HG02610 (cell line): ENCODE measurements at regions not wholly inside any gene's neighbourhood (a gene's known extent, or its start where the extent isn't known, plus 50 kb on each side); places are given as distances from the start of the nearest gene placed in this dataset.
"Not testable (repeated sequence)": the region's sequence is repeated elsewhere in the genome, so short reads cannot be mapped to it uniquely, and the experiment has no call there.

Source experiments
- ATAC-seq: cut with Tn5 transposase; IDR thresholded peaks from one replicate; pipeline ENCODE4 v1.9.1; 2021; ENCODE audit warnings: mild to moderate bottlenecking, moderate library complexity; ENCODE audit not compliant: unreplicated experiment

GRCh38 chr18:28512357-28512756, 335.4 kb upstream of the CDH2 start:
- ATAC-seq = peak; percentile 80

DNA sequence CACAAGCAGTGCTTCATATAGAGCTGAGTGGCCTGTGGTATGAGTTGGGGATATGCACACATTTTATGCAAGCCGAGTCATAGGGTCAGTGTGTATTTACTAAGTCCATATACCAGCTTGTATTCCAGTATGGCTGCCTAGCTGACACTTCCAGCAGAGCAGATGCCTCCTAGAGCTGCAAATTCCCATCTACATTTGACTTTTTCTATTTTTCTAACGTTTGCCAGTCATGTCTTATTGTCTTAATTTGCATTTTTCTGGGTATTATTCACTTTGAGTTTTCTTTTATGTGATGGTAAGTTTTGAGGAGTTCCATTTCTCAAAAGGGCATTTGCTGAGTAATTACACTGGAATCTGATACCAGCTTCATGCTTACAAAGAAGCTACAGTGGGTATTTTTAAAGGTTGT, 334.5 kb upstream of the CDH2 start:
- ATAC-seq = no peak

DNA sequence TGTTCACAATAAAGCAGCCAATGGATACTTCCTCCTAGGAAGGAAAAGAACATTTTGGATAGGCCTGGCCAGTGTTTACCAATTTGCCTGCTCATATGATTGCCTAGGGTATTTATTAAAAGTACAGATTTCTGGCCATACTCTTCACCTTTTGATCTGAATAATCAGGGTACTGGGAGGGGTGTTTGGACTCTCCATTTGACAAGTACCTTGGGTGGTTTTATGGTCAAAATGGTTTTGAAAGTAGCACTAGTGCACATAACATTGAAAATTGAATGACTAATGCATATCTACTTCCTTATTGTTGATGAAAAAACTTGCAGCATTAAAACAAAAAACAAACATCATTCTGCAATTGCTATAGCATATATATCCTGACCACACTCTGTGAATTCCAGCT, 333.3 kb upstream of the CDH2 start:
- peak; percentile 58 for ATAC-seq

GRCh38 chr18:28504066-28504465, 327.1 kb upstream of the CDH2 start:
- no peak for ATAC-seq

- no peak for ATAC-seq
These were observed 317.2 kb upstream of the CDH2 start for GRCh38 chr18:28494151-28494550.

GRCh38 chr18:28485918-28486317, 309.0 kb upstream of the CDH2 start:
- ATAC-seq = peak; percentile 90

DNA sequence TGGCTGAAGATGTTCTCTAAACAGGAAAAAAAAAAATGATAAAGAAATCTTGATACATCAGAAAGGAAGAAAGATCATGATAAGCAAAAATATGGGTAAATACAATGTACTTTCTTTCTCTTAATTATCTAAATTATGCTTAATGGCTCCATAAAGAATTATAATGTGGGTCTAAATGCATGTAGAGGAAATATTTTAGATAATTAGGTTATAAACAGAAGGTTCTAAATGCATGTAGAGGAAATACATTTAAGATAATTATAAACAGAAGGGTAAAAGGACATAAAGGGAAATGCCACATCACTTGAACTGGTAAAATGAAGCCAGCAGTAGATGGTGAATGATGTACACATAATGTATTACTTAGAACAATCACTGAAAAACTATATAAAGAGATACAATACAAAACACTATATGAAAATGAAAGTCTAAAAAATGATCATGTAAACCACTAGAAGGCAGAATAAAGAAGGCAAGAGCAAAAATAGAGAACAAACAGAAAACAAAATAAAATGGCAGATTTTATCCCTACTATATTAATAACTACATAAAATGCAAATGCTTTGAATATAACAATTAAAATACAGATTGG, 308.4 kb upstream of the CDH2 start:
- ATAC-seq = peak; percentile 14

GRCh38 chr18:28478531-28478930, 301.6 kb upstream of the CDH2 start:
- no peak for ATAC-seq

DNA sequence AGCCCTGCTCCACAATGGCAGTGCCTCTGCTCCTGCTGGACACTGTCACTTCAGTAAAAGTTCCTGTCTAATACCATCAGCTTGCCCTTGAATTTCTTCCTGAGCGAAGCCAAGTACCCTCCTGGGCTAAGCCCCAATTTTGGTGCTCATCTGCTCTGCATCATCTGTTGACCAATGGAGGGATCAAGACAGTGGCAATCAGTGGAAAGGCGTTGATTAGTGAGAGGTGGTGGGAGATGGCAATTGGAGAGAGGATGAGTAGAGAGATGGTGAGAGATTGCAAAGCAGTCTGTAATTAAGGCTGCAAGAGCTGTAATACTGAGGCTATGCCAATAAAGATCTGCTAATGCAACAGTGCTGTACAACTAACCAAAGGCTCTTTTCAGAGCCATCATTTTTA, 299.4 kb upstream of the CDH2 start:
- ATAC-seq = no peak

DNA sequence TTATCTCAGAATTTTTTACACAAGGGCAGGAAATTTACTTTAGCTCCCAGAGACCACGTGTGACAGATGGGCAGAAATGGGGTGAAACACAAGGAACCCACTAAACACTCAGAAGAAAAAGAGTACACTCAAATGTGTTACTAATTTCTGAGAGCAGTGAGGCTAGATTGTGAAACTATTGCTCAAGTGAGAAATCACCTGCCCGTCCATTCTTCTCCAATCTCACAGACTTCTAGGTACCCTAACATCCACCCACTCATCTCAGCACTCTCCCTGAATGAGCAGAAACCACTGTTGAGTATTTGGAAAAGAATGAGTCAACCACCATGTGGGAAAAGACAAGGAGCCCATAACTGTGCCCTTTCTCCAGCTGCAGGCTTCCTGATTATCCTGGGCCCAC, 293.0 kb upstream of the CDH2 start:
- peak; percentile 92 for ATAC-seq

DNA sequence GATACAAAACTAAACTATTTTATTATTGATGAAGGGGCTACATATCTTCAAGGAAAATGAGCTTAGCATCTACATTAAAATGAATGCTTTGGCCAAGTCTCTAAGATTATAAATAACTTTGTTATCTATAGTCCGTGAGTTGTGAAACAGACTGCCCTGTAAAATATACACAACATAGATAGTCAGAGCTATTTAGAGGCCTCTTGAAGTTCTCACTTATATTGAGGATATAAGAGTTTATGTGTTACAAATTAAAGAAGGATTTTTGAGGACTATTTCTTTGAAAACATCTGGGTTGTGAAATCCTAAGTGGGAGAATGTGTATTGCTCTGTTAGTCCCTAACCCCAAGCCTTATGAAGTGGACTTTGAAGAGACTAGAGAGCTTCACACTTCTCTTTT, 292.0 kb upstream of the CDH2 start:
- no peak for ATAC-seq

GRCh38 chr18:28466204-28466603, 289.3 kb upstream of the CDH2 start:
- ATAC-seq = no peak

DNA sequence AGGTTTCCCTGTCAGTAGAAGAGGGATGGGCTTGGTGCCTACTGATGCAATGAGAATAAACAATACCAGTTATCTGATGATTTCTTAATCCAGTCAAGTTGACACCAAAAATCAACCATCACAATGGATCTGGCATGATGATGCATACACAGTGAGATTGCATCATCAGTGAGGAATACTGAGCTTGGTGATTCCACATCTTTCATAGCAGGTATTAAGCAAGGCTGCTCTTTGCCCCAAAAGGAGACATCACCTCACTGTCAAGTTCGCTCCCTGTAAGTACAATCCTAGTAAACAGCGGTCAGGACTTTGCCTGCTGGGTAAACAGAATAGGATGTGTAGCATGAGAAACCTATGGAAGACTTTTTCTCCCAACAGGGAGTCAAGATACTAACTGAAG, 282.7 kb upstream of the CDH2 start:
- ATAC-seq = no peak

DNA sequence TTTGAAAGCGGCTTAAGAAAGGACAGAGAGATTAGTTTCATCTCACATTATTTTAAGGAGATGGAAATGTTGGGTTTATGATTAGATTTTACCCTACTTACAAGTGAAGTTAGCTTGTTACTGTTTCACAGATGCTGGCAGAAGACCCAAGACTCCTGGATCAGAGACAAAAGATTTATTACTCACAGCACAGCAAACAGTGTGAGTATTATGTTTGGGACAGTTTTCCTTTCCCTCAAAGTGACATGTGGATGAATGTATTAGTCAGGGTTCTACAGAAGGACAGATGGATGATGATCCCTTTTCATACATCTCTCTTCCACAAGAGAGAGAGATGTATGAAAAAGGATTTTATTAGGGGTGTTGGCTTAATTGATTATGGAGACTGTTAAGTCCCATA, 281.8 kb upstream of the CDH2 start:
- ATAC-seq = no peak

DNA sequence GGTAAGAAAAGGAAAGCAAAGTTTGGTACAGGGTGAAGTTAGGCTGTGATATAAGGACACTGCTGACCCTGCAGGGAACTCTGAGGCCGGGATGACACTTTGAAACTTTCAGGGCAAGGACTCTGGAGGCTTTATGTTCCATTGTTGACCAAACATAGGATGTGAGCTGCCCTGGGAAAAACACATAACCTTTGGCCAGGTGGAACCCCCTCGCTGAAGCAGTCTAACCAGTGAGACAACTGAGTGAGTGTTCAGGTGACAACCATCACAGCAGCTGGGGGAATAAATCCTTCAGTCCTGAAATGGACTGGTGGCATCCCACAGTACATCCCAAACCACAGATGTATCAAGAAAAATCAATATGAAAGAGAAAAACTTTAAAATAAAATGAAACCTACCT, 280.9 kb upstream of the CDH2 start:
- no peak for ATAC-seq

GRCh38 chr18:28455971-28456370, 279.0 kb upstream of the CDH2 start:
- ATAC-seq = no peak

DNA sequence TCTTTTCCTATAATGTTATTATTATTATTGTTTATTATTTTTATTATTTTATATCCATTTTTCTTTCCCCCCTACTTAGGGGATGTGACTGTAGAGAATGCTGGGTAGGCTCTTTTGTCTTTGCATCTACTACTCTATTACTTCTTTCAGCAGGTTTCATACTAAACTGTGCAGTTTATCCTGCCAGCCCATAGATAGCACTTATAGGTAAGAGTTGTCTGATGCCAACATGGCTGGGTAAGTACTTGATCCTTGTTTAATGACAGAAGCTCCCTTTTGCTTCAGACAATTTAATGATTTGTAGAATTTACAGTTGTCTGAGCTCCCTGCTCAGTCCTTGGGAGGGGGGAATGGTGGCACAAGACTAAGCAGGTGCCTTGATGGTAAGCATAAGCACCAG, 262.9 kb upstream of the CDH2 start:
- ATAC-seq = peak; percentile 81

DNA sequence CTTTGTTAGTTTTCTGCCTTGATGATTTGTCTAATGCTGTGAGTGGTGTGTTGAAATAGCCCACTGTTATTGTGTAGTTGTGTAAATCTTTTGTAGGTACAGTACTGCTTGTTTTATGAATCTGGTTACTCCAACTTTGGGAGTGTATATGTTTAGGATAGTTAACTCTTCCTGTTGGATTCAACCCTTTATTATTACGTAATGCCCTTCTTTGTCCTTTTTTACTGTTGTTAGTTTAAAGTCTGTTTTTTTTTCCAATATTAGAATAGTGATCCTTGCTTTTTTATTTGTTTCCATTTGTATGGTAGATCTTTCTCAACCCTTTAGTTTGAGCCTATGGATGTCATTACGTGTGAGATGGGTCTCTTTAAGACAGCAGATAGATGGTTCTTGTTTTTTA, 261.5 kb upstream of the CDH2 start:
- no peak for ATAC-seq

DNA sequence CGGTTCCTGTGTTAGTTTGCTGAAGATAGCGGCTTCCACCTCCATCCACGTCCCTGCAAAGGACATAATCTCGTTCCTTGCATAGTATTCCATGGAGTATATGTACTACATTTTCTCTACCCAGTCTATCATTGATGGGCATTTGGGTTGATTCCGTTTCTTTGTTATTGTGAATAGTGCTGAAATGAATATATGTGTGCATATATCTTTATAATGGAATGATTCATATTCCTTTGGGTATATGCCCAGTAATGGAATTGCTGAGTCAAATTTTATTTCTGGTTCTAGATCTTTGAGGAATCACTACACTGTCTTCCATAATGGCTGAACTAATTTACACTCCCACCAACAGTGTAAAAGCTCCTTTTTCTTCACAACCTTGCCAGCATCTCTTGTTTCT, 255.4 kb upstream of the CDH2 start:
- no peak for ATAC-seq

- ATAC-seq = no peak
These were observed 249.0 kb upstream of the CDH2 start for GRCh38 chr18:28425886-28426285.

DNA sequence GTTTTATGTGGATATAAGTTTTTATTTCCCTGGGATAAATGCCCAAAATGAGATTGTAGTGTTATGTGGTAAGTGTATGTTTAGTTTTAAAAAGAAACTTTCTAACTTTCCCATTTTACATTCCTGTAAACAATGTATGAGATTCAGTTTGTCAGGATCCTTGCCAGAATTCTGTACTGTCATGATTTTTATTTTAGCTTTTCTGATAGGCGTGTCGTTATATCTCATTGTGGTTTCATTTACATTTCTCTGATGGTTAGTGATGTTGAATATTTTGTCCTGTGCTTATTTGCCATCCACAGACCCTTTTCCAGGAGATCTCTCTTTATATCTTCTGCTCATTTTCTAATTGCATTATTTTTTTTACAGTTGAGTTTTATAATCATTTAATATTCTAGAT, 245.6 kb upstream of the CDH2 start:
- ATAC-seq = no peak

GRCh38 chr18:28421950-28422349, 245.0 kb upstream of the CDH2 start:
- ATAC-seq = not testable (repeated sequence)

GRCh38 chr18:28412521-28412920, 235.6 kb upstream of the CDH2 start:
- no peak for ATAC-seq

- no peak for ATAC-seq
These were observed 234.9 kb upstream of the CDH2 start for GRCh38 chr18:28411806-28412205.
